Liver (tissue), 8 donors: ENCODE measurements at regions not wholly inside any gene's neighbourhood (a gene's known extent, or its start where the extent isn't known, plus 50 kb on each side); places are given as distances from the start of the nearest gene placed in this dataset.

Experiments
- DNase-seq: peaks from one replicate; pipeline ENCODE4 v3.0.0-alpha.2; 2017; ENCODE audit warnings: low spot score
- H3K27ac ChIP-seq, 2 donors: one replicate each; pipeline ENCODE4 v1.7.0; 2013; ENCODE audit warnings: inconsistent platforms in 2 of 2, low read length in 2 of 2, control low read depth in 1 of 2, low read depth in 1 of 2, mild to moderate bottlenecking in 1 of 2
- H3K27me3 ChIP-seq, 4 donors: one replicate each; pipeline versions ENCODE4 v1.6.1 to v1.7.0; 2013; ENCODE audit warnings: low read length in 3 of 4, inconsistent platforms in 1 of 4, mild to moderate bottlenecking in 1 of 4, moderate library complexity in 1 of 4; ENCODE audit not compliant: control insufficient read depth in 4 of 4, insufficient read depth in 4 of 4
- H3K36me3 ChIP-seq, 4 donors: one replicate each; pipeline versions ENCODE4 v1.6.1 to v1.7.0; 2013; ENCODE audit warnings: low read length in 3 of 4, mild to moderate bottlenecking in 3 of 4, low read depth in 1 of 4, moderate library complexity in 1 of 4; ENCODE audit not compliant: control insufficient read depth in 4 of 4, insufficient read depth in 3 of 4
- H3K4me1 ChIP-seq, 4 donors: one replicate each; pipeline versions ENCODE4 v1.6.1 to v1.7.0; 2013; ENCODE audit warnings: low read length in 3 of 4, mild to moderate bottlenecking in 3 of 4, moderate library complexity in 1 of 4; ENCODE audit not compliant: control insufficient read depth in 4 of 4, insufficient read depth in 4 of 4
- H3K4me3 ChIP-seq, 3 donors: one replicate each; pipeline versions ENCODE4 v1.6.1 to v1.7.0; 2013; ENCODE audit warnings: low read length in 3 of 3, control low read depth in 1 of 3, low read depth in 1 of 3, mild to moderate bottlenecking in 1 of 3
- H3K9ac ChIP-seq, 2 donors: one replicate each; pipeline ENCODE4 v1.7.0; 2013; ENCODE audit warnings: low read length in 2 of 2, mild to moderate bottlenecking in 2 of 2, moderate library complexity in 2 of 2, control low read depth in 1 of 2, low read depth in 1 of 2
- H3K9me3 ChIP-seq, 4 donors: one replicate each; pipeline versions ENCODE4 v1.6.1 to v1.7.0; 2013; ENCODE audit warnings: low read length in 3 of 4; ENCODE audit not compliant: control insufficient read depth in 4 of 4
- ATF3 ChIP-seq: IDR thresholded peaks from 2 replicates; pipeline ENCODE4 v1.6.1; 2016; ENCODE audit warnings: antibody characterized with exemption
- CTCF ChIP-seq: fragments of 150-350 bp; IDR thresholded peaks from 2 replicates; pipeline ENCODE4 v1.5.1; 2017; ENCODE audit warnings: improper control_type of control experiment, low read depth, low read length; ENCODE audit not compliant: missing input control
- EGR1 ChIP-seq, 2 donors: IDR thresholded peaks; 2 replicates each; pipeline ENCODE4 v1.6.1; 2016 to 2018; ENCODE audit warnings: antibody characterized with exemption in 2 of 2, low read depth in 2 of 2
- FOXA1 ChIP-seq: IDR thresholded peaks from 2 replicates; pipeline ENCODE4 v1.6.1; 2016; ENCODE audit warnings: antibody characterized with exemption
- FOXA2 ChIP-seq: IDR thresholded peaks from 2 replicates; pipeline ENCODE4 v1.6.1; 2016; ENCODE audit warnings: antibody characterized with exemption
- GABPA ChIP-seq, 2 donors: IDR thresholded peaks in 1 of 2; conservative IDR thresholded peaks in 1 of 2; 2 replicates each; pipeline ENCODE4 v1.6.1; 2016; ENCODE audit warnings: antibody characterized with exemption in 2 of 2, mild to moderate bottlenecking in 1 of 2, moderate library complexity in 1 of 2
- HNF4A ChIP-seq, 2 donors: conservative IDR thresholded peaks; 2 replicates each; pipeline ENCODE4 v1.6.1; 2016; ENCODE audit warnings: antibody characterized with exemption in 2 of 2, mild to moderate bottlenecking in 2 of 2
- HNF4G ChIP-seq: IDR thresholded peaks from 2 replicates; pipeline ENCODE4 v1.6.1; 2016; ENCODE audit warnings: antibody characterized with exemption
- JUND ChIP-seq, 2 donors: IDR thresholded peaks; 2 replicates each; pipeline ENCODE4 v1.6.1; 2016; ENCODE audit warnings: antibody characterized with exemption in 2 of 2
- MAX ChIP-seq: IDR thresholded peaks from 2 replicates; pipeline ENCODE4 v1.6.1; 2016; ENCODE audit warnings: antibody characterized with exemption
- NR2F2 ChIP-seq: IDR thresholded peaks from 2 replicates; pipeline ENCODE4 v1.6.1; 2016; ENCODE audit warnings: antibody characterized with exemption
- RAD21 ChIP-seq, 2 donors: IDR thresholded peaks; 2 replicates each; pipeline ENCODE4 v1.6.1; 2016; ENCODE audit warnings: antibody characterized with exemption in 2 of 2, mild to moderate bottlenecking in 2 of 2
- REST ChIP-seq: IDR thresholded peaks from 2 replicates; pipeline ENCODE4 v1.6.1; 2016; ENCODE audit warnings: antibody characterized with exemption, mild to moderate bottlenecking
- RXRA ChIP-seq, 2 donors: IDR thresholded peaks; 2 replicates each; pipeline ENCODE4 v1.6.1; 2017 to 2018; ENCODE audit warnings: antibody characterized with exemption in 2 of 2, mild to moderate bottlenecking in 1 of 2
- SP1 ChIP-seq: IDR thresholded peaks from 2 replicates; pipeline ENCODE4 v1.6.1; 2018; ENCODE audit warnings: antibody characterized with exemption, mild to moderate bottlenecking
- TAF1 ChIP-seq: conservative IDR thresholded peaks from 2 replicates; pipeline ENCODE4 v1.6.1; 2016; ENCODE audit warnings: antibody characterized with exemption, mild to moderate bottlenecking
- YY1 ChIP-seq: IDR thresholded peaks from 2 replicates; pipeline ENCODE4 v1.6.1; 2016; ENCODE audit warnings: antibody characterized with exemption, mild to moderate bottlenecking
- ZBTB33 ChIP-seq: IDR thresholded peaks from 2 replicates; pipeline ENCODE4 v1.6.1; 2016; ENCODE audit warnings: antibody characterized with exemption
- WGBS: extraction: QIAGEN DNeasy Blood & Tissue Kit; methylation state at CpG from one replicate; pipeline ENCODE4 v1.1.7; 2013; 5-methylcytosine and 5-hydroxymethylcytosine counted together
- donor health status: healthy.
- donor health status: healthy.
- donor health status: healthy.
- donor health status: healthy.
- donor health status: healthy.

GRCh38 chr12:92437452-92437851 lies 265.3 kb upstream of the PLEKHG7 start:
- Histone ChIP-seq H3K27me3 (no peaks in the 10 kb centered on the region), H3K9me3 (no peaks in the 10 kb centered on the region), H3K4me3 (no peak overlapping the region), H3K27ac (no peak overlapping the region), H3K4me1 (no peaks in the 10 kb centered on the region), H3K9ac (no peak overlapping the region), H3K36me3 (no peaks in the 10 kb centered on the region)
- DNase-seq, result no peak
- WGBS, result 76% methylated on average over 1 of the region's 1 CpG
- TF ChIP-seq JUND (IDR thresholded peaks at IDR 0.05) (no peak), ZBTB33 (no peak), HNF4G (no peak)

GRCh38 chr12:92436856-92437255 lies 265.9 kb upstream of the PLEKHG7 start:
- WGBS, result 92% methylated on average over 2 of the region's 2 CpGs
- Histone ChIP-seq H3K27me3 (no peaks in the 10 kb centered on the region), H3K4me1 (no peaks in the 10 kb centered on the region)

GRCh38 chr12:92434607-92435025 lies 268.2 kb upstream of the PLEKHG7 start:
- Histone ChIP-seq H3K27ac (no peak overlapping the region), H3K4me1 (no peaks in the 10 kb centered on the region), H3K36me3 (no peaks in the 10 kb centered on the region), H3K4me3 (no peak overlapping the region), H3K9ac (no peak overlapping the region), H3K9me3 (no peaks in the 10 kb centered on the region), H3K27me3 (no peaks in the 10 kb centered on the region)
- TF ChIP-seq EGR1 (IDR thresholded peaks at IDR 0.05; ENCODE audit: low read depth in 2 of 2), result no peak
- TF ChIP-seq GABPA (IDR thresholded peaks at IDR 0.05 in 1 of 2, conservative IDR thresholded peaks at IDR 0.05 in 1 of 2), result no peak
- TF ChIP-seq YY1, result no peak
- no peak for TF ChIP-seq MAX
- no peak for TF ChIP-seq ZBTB33
- no peak for TF ChIP-seq CTCF
- TF ChIP-seq JUND (IDR thresholded peaks at IDR 0.05), result no peak
- TF ChIP-seq ATF3, result no peak
- TF ChIP-seq RAD21 (IDR thresholded peaks at IDR 0.05), result no peak
- no peak for TF ChIP-seq SP1
- TF ChIP-seq REST, result no peak
- TF ChIP-seq HNF4G, result no peak
- no peak for TF ChIP-seq TAF1
- no peak for TF ChIP-seq FOXA2
- TF ChIP-seq RXRA (IDR thresholded peaks at IDR 0.05), result no peak
- no peak for TF ChIP-seq NR2F2
- TF ChIP-seq HNF4A (conservative IDR thresholded peaks at IDR 0.05), result no peak
- no peak for TF ChIP-seq FOXA1
- DNase-seq, result no peak
- 81% methylated on average over 1 of the region's 1 CpG for WGBS

More at GRCh38 chr12:92436856-92437255, 265.9 kb upstream of the PLEKHG7 start:
- TF ChIP-seq FOXA2, result no peak
- no peak for DNase-seq
- Histone ChIP-seq H3K27ac (no peak overlapping the region), H3K9me3 (no peaks in the 10 kb centered on the region), H3K9ac (no peak overlapping the region), H3K36me3 (no peaks in the 10 kb centered on the region), H3K4me3 (no peak overlapping the region)
